ENCODE measurements at regions not wholly inside any gene's neighbourhood (a gene's known extent, or its start where the extent isn't known, plus 50 kb on each side); places are given as distances from the start of the nearest gene placed in this dataset.
A peak's percentile ranks its signal among the peaks of the same experiment; 100 is the strongest.

GRCh38 chr2:12827721-12828120 is 111.0 kb downstream of the TRIB2 start:
- H3K27me3 ChIP-seq (replicated peaks in 2 of 5; ENCODE audit: control insufficient read depth in 4 of 5, insufficient read depth in 5 of 5, low read length in 4 of 5), result peaks cover 0 to 37% (median 11%) of the 10 kb centered on the region in 5 experiments
- no peak overlapping the region for H3K4me3 ChIP-seq (ENCODE audit: control insufficient read depth in 1 of 7, extremely low read depth in 1 of 7, insufficient read depth in 4 of 7, low read depth in 2 of 7, low read length in 6 of 7)
- H3K36me3 ChIP-seq (ENCODE audit: control insufficient read depth in 4 of 4, insufficient read depth in 4 of 4, low read length in 3 of 4), result no peaks in the 10 kb centered on the region
- POLR2A ChIA-PET, result no interaction called here
- H3K9me3 ChIP-seq (ENCODE audit: control extremely low read depth in 1 of 5, control insufficient read depth in 4 of 5, insufficient read depth in 2 of 5, low read depth in 1 of 5, low read length in 4 of 5), result peaks cover 0 to 3% (median 0%) of the 10 kb centered on the region in 5 experiments
- CTCF ChIA-PET, result no interaction called here
- DNase-seq, result no peak
- H3K27ac ChIP-seq (ENCODE audit: insufficient read depth in 1 of 2, low read depth in 1 of 2, low read length in 2 of 2, poor library complexity in 1 of 2, severe bottlenecking in 2 of 2), result no peak overlapping the region
- no peaks in the 10 kb centered on the region for H3K4me1 ChIP-seq (ENCODE audit: control extremely low read depth in 1 of 4, control insufficient read depth in 4 of 4, insufficient read depth in 4 of 4, low read length in 3 of 4)
- WGBS (ENCODE audit: insufficient coverage), result 96% methylated on average over 7 of the region's 7 CpGs

- POLR2A ChIA-PET, result no interaction called here
- DNase-seq, result no peak
- CTCF ChIA-PET, result no interaction called here
- peaks cover 0 to 3% (median 0%) of the 10 kb centered on the region in 5 experiments for H3K9me3 ChIP-seq (ENCODE audit: control extremely low read depth in 1 of 5, control insufficient read depth in 4 of 5, insufficient read depth in 2 of 5, low read depth in 1 of 5, low read length in 4 of 5)
- no peak overlapping the region for H3K4me3 ChIP-seq (ENCODE audit: control insufficient read depth in 1 of 7, extremely low read depth in 1 of 7, insufficient read depth in 4 of 7, low read depth in 2 of 7, low read length in 6 of 7)
- 96% methylated on average over 7 of the region's 8 CpGs for WGBS (ENCODE audit: insufficient coverage)
- no peaks in the 10 kb centered on the region for H3K36me3 ChIP-seq (ENCODE audit: control insufficient read depth in 4 of 4, insufficient read depth in 4 of 4, low read length in 3 of 4)
- no peaks in the 10 kb centered on the region for H3K4me1 ChIP-seq (ENCODE audit: control extremely low read depth in 1 of 4, control insufficient read depth in 4 of 4, insufficient read depth in 4 of 4, low read length in 3 of 4)
- H3K27ac ChIP-seq (ENCODE audit: insufficient read depth in 1 of 2, low read depth in 1 of 2, low read length in 2 of 2, poor library complexity in 1 of 2, severe bottlenecking in 2 of 2), result no peak overlapping the region
- H3K27me3 ChIP-seq (replicated peaks in 2 of 5; ENCODE audit: control insufficient read depth in 4 of 5, insufficient read depth in 5 of 5, low read length in 4 of 5), result peaks cover 0 to 27% (median 11%) of the 10 kb centered on the region in 5 experiments
Observed at GRCh38 chr2:12828980-12829379, 112.2 kb downstream of the TRIB2 start.

GRCh38 chr2:12831016-12831415 is 114.3 kb downstream of the TRIB2 start:
- ChIA-PET POLR2A (no interaction called here), CTCF (no interaction called here)
- Histone ChIP-seq H3K27me3 (replicated peaks in 2 of 5; ENCODE audit: control insufficient read depth in 4 of 5, insufficient read depth in 5 of 5, low read length in 4 of 5) (peaks cover 0 to 19% (median 10%) of the 10 kb centered on the region in 5 experiments), H3K9me3 (ENCODE audit: control extremely low read depth in 1 of 5, control insufficient read depth in 4 of 5, insufficient read depth in 2 of 5, low read depth in 1 of 5, low read length in 4 of 5) (peaks cover 0 to 2% (median 0%) of the 10 kb centered on the region in 5 experiments), H3K4me3 (ENCODE audit: control insufficient read depth in 1 of 7, extremely low read depth in 1 of 7, insufficient read depth in 4 of 7, low read depth in 2 of 7, low read length in 6 of 7) (no peak overlapping the region), H3K27ac (ENCODE audit: insufficient read depth in 1 of 2, low read depth in 1 of 2, low read length in 2 of 2, poor library complexity in 1 of 2, severe bottlenecking in 2 of 2) (no peak overlapping the region), H3K36me3 (ENCODE audit: control insufficient read depth in 4 of 4, insufficient read depth in 4 of 4, low read length in 3 of 4) (no peaks in the 10 kb centered on the region), H3K4me1 (ENCODE audit: control extremely low read depth in 1 of 4, control insufficient read depth in 4 of 4, insufficient read depth in 4 of 4, low read length in 3 of 4) (peaks cover 0 to 7% (median 5%) of the 10 kb centered on the region in 4 experiments)
- no CpG with 5 or more reads among the region's 1 CpG for whole genome bisulfite sequencing (ENCODE audit: insufficient coverage)
- DNase-seq, result no peak

- no peak for DNase-seq
- WGBS (ENCODE audit: insufficient coverage), result 92% methylated on average over 3 of the region's 3 CpGs
- Histone ChIP-seq H3K4me3 (ENCODE audit: control insufficient read depth in 1 of 7, extremely low read depth in 1 of 7, insufficient read depth in 4 of 7, low read depth in 2 of 7, low read length in 6 of 7) (no peak overlapping the region), H3K36me3 (ENCODE audit: control insufficient read depth in 4 of 4, insufficient read depth in 4 of 4, low read length in 3 of 4) (no peaks in the 10 kb centered on the region), H3K27me3 (replicated peaks in 2 of 5; ENCODE audit: control insufficient read depth in 4 of 5, insufficient read depth in 5 of 5, low read length in 4 of 5) (peaks cover 0 to 14% (median 9%) of the 10 kb centered on the region in 5 experiments), H3K9me3 (ENCODE audit: control extremely low read depth in 1 of 5, control insufficient read depth in 4 of 5, insufficient read depth in 2 of 5, low read depth in 1 of 5, low read length in 4 of 5) (no peaks in the 10 kb centered on the region), H3K4me1 (ENCODE audit: control extremely low read depth in 1 of 4, control insufficient read depth in 4 of 4, insufficient read depth in 4 of 4, low read length in 3 of 4) (peaks cover 0 to 9% (median 7%) of the 10 kb centered on the region in 4 experiments), H3K27ac (ENCODE audit: insufficient read depth in 1 of 2, low read depth in 1 of 2, low read length in 2 of 2, poor library complexity in 1 of 2, severe bottlenecking in 2 of 2) (no peak overlapping the region)
- POLR2A ChIA-PET, result no interaction called here
- CTCF ChIA-PET, result no interaction called here
Observed at GRCh38 chr2:12834239-12834638, 117.5 kb downstream of the TRIB2 start.

GRCh38 chr2:12835733-12836132 is 119.0 kb downstream of the TRIB2 start:
- Histone ChIP-seq H3K4me3 (ENCODE audit: control insufficient read depth in 1 of 7, extremely low read depth in 1 of 7, insufficient read depth in 4 of 7, low read depth in 2 of 7, low read length in 6 of 7) (no peak overlapping the region), H3K9me3 (ENCODE audit: control extremely low read depth in 1 of 5, control insufficient read depth in 4 of 5, insufficient read depth in 2 of 5, low read depth in 1 of 5, low read length in 4 of 5) (no peaks in the 10 kb centered on the region), H3K36me3 (ENCODE audit: control insufficient read depth in 4 of 4, insufficient read depth in 4 of 4, low read length in 3 of 4) (no peaks in the 10 kb centered on the region), H3K27ac (ENCODE audit: insufficient read depth in 1 of 2, low read depth in 1 of 2, low read length in 2 of 2, poor library complexity in 1 of 2, severe bottlenecking in 2 of 2) (no peak overlapping the region), H3K4me1 (ENCODE audit: control extremely low read depth in 1 of 4, control insufficient read depth in 4 of 4, insufficient read depth in 4 of 4, low read length in 3 of 4) (peaks cover 0 to 9% (median 7%) of the 10 kb centered on the region in 4 experiments), H3K27me3 (replicated peaks in 2 of 5; ENCODE audit: control insufficient read depth in 4 of 5, insufficient read depth in 5 of 5, low read length in 4 of 5) (peaks cover 3 to 26% (median 16%) of the 10 kb centered on the region in 5 experiments)
- ChIA-PET CTCF (no interaction called here), POLR2A (no interaction called here)
- WGBS (ENCODE audit: insufficient coverage), result 53% methylated on average over 4 of the region's 4 CpGs
- DNase-seq, result peak in 2 of 3 donors; percentile 23 to 28

GRCh38 chr2:12839339-12839738 is 122.6 kb downstream of the TRIB2 start:
- Histone ChIP-seq H3K27me3 (replicated peaks in 2 of 5; ENCODE audit: control insufficient read depth in 4 of 5, insufficient read depth in 5 of 5, low read length in 4 of 5) (peaks cover 0 to 44% (median 24%) of the 10 kb centered on the region in 5 experiments), H3K27ac (ENCODE audit: insufficient read depth in 1 of 2, low read depth in 1 of 2, low read length in 2 of 2, poor library complexity in 1 of 2, severe bottlenecking in 2 of 2) (no peak overlapping the region), H3K9me3 (ENCODE audit: control extremely low read depth in 1 of 5, control insufficient read depth in 4 of 5, insufficient read depth in 2 of 5, low read depth in 1 of 5, low read length in 4 of 5) (no peaks in the 10 kb centered on the region), H3K4me1 (ENCODE audit: control extremely low read depth in 1 of 4, control insufficient read depth in 4 of 4, insufficient read depth in 4 of 4, low read length in 3 of 4) (peaks cover 0 to 9% (median 7%) of the 10 kb centered on the region in 4 experiments), H3K36me3 (ENCODE audit: control insufficient read depth in 4 of 4, insufficient read depth in 4 of 4, low read length in 3 of 4) (no peaks in the 10 kb centered on the region), H3K4me3 (ENCODE audit: control insufficient read depth in 1 of 7, extremely low read depth in 1 of 7, insufficient read depth in 4 of 7, low read depth in 2 of 7, low read length in 6 of 7) (no peak overlapping the region)
- ChIA-PET POLR2A (no interaction called here), CTCF (no interaction called here)
- 100% methylated on average over 1 of the region's 2 CpGs for WGBS (ENCODE audit: insufficient coverage)
- no peak for DNase-seq

- no peaks in the 10 kb centered on the region for H3K9me3 ChIP-seq (ENCODE audit: control extremely low read depth in 1 of 5, control insufficient read depth in 4 of 5, insufficient read depth in 2 of 5, low read depth in 1 of 5, low read length in 4 of 5)
- H3K36me3 ChIP-seq (ENCODE audit: control insufficient read depth in 4 of 4, insufficient read depth in 4 of 4, low read length in 3 of 4), result no peaks in the 10 kb centered on the region
- WGBS (ENCODE audit: insufficient coverage), result 92% methylated on average over 4 of the region's 5 CpGs
- H3K4me3 ChIP-seq (ENCODE audit: control insufficient read depth in 1 of 7, extremely low read depth in 1 of 7, insufficient read depth in 4 of 7, low read depth in 2 of 7, low read length in 6 of 7), result no peak overlapping the region
- no peak for DNase-seq
- no peak overlapping the region for H3K27ac ChIP-seq (ENCODE audit: insufficient read depth in 1 of 2, low read depth in 1 of 2, low read length in 2 of 2, poor library complexity in 1 of 2, severe bottlenecking in 2 of 2)
- ChIA-PET POLR2A (no interaction called here), CTCF (no interaction called here)
- peaks cover 0 to 55% (median 28%) of the 10 kb centered on the region in 5 experiments for H3K27me3 ChIP-seq (replicated peaks in 2 of 5; ENCODE audit: control insufficient read depth in 4 of 5, insufficient read depth in 5 of 5, low read length in 4 of 5)
- H3K4me1 ChIP-seq (ENCODE audit: control extremely low read depth in 1 of 4, control insufficient read depth in 4 of 4, insufficient read depth in 4 of 4, low read length in 3 of 4), result peaks cover 0 to 3% (median 2%) of the 10 kb centered on the region in 4 experiments
Observed at GRCh38 chr2:12841021-12841420, 124.3 kb downstream of the TRIB2 start.

All from common myeloid progenitor, CD34-positive (primary cell).